KMS-11 (cell line): ENCODE measurements at regions not wholly inside any gene's neighbourhood (a gene's known extent, or its start where the extent isn't known, plus 50 kb on each side); places are given as distances from the start of the nearest gene placed in this dataset.

Source experiments
- H2AFZ ChIP-seq: fragments of 200-600 bp; sonication (generic); 2 replicates; pipeline ENCODE4 v1.6.1; 2016; ENCODE audit warnings: antibody characterized with exemption, mixed run types, low read depth
- H3K27ac ChIP-seq: fragments of 200-600 bp; sonication (generic); 2 replicates; pipeline ENCODE4 v1.6.1; 2016; ENCODE audit warnings: mild to moderate bottlenecking, mixed run types
- H3K27me3 ChIP-seq: fragments of 200-600 bp; sonication (generic); 2 replicates; pipeline ENCODE4 v1.6.1; 2017; ENCODE audit warnings: mild to moderate bottlenecking, low read depth, mixed run types, moderate library complexity; ENCODE audit not compliant: insufficient read depth
- H3K36me3 ChIP-seq: fragments of 200-600 bp; sonication (generic); 2 replicates; pipeline ENCODE4 v1.6.1; 2017; ENCODE audit warnings: mild to moderate bottlenecking, mixed run types; ENCODE audit not compliant: insufficient read depth
- H3K4me1 ChIP-seq: fragments of 200-600 bp; sonication (generic); 2 replicates; pipeline ENCODE4 v1.6.1; 2016; ENCODE audit warnings: mild to moderate bottlenecking, low read depth, mixed run types; ENCODE audit not compliant: poor library complexity, severe bottlenecking
- H3K4me2 ChIP-seq: fragments of 200-600 bp; sonication (generic); 2 replicates; pipeline ENCODE4 v1.7.0; 2016; ENCODE audit warnings: mild to moderate bottlenecking, mixed run types
- H3K4me3 ChIP-seq: fragments of 200-600 bp; sonication (generic); IDR thresholded peaks from 2 replicates; pipeline ENCODE4 v1.6.1; 2017; ENCODE audit warnings: low read depth, low read length, mixed read lengths; ENCODE audit not compliant: insufficient read depth
- H3K79me2 ChIP-seq: fragments of 200-600 bp; sonication (generic); 2 replicates; pipeline ENCODE4 v1.6.1; 2016; ENCODE audit warnings: low read depth, mixed run types; ENCODE audit not compliant: insufficient read depth
- H3K9ac ChIP-seq: fragments of 200-600 bp; sonication (generic); 2 replicates; pipeline ENCODE4 v1.6.1; 2016; ENCODE audit warnings: mild to moderate bottlenecking, mixed run types
- H4K20me1 ChIP-seq: fragments of 200-600 bp; sonication (generic); 2 replicates; pipeline ENCODE4 v1.6.1; 2016; ENCODE audit warnings: mild to moderate bottlenecking, mixed run types; ENCODE audit not compliant: insufficient read depth
- TF ChIP-seq, protein P1 (sequence below): fragments of 200-600 bp; sonication (generic); conservative IDR thresholded peaks from 2 replicates; pipeline ENCODE4 v1.6.1; 2017; ENCODE audit warnings: low read depth, mild to moderate bottlenecking, antibody characterized with exemption, low read length, moderate library complexity, mixed read lengths

DNA sequence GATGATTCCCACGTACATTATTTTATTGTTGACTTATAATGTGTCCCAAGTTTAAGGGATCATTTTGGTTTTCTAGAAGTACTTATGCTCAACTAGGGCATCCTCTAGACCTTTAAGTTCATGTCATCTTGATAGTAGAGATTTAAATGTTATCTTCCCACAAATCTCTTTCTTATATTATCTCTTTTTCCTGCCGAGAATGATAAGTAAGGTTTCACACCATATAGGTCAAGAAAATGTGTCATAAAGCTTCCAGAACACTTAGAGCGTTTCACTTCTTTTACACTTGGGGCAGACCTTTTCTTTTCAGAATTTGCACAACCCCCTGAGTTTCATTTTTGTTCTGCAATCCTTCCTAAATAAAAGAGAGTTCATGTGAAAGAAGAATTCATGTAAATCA lies 142.0 kb upstream of the CBLB start:
- Histone ChIP-seq H2AFZ (no peak overlapping the region), H3K27ac (no peak overlapping the region), H3K27me3 (no peaks in the 10 kb centered on the region), H3K4me1 (no peaks in the 10 kb centered on the region), H3K36me3 (no peaks in the 10 kb centered on the region), H4K20me1 (no peaks in the 10 kb centered on the region), H3K4me2 (no peak overlapping the region), H3K9ac (no peak overlapping the region), H3K4me3 (no peak overlapping the region), H3K79me2 (no peaks in the 10 kb centered on the region)
- TF ChIP-seq, protein P1, sequence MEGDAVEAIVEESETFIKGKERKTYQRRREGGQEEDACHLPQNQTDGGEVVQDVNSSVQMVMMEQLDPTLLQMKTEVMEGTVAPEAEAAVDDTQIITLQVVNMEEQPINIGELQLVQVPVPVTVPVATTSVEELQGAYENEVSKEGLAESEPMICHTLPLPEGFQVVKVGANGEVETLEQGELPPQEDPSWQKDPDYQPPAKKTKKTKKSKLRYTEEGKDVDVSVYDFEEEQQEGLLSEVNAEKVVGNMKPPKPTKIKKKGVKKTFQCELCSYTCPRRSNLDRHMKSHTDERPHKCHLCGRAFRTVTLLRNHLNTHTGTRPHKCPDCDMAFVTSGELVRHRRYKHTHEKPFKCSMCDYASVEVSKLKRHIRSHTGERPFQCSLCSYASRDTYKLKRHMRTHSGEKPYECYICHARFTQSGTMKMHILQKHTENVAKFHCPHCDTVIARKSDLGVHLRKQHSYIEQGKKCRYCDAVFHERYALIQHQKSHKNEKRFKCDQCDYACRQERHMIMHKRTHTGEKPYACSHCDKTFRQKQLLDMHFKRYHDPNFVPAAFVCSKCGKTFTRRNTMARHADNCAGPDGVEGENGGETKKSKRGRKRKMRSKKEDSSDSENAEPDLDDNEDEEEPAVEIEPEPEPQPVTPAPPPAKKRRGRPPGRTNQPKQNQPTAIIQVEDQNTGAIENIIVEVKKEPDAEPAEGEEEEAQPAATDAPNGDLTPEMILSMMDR = no peak

DNA sequence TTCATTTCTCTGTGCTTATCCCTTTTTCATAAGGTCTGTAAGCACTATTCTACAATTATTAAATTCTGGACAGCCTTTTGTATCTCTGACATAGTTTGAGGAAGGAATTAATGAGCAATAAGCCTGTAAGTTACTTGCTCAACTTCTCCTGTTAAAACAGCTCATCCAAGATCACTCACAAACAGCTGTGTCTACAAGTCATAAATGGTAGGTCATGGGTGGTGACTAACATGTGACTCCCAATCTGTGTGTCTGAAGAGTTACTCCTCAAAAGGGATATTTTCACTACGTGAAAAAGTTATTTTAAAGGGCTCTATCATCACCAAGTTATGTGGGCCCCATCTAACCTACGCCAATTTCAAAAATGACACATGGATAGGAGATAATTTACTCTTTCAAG lies 145.2 kb upstream of the CBLB start:
- Histone ChIP-seq H3K4me1 (no peaks in the 10 kb centered on the region), H3K27me3 (no peaks in the 10 kb centered on the region), H3K4me3 (no peak overlapping the region), H3K9ac (no peak overlapping the region), H3K27ac (no peak overlapping the region), H3K36me3 (no peaks in the 10 kb centered on the region), H3K79me2 (no peaks in the 10 kb centered on the region), H3K4me2 (no peak overlapping the region), H4K20me1 (no peaks in the 10 kb centered on the region), H2AFZ (no peak overlapping the region)
- TF ChIP-seq, protein P1 = no peak

DNA sequence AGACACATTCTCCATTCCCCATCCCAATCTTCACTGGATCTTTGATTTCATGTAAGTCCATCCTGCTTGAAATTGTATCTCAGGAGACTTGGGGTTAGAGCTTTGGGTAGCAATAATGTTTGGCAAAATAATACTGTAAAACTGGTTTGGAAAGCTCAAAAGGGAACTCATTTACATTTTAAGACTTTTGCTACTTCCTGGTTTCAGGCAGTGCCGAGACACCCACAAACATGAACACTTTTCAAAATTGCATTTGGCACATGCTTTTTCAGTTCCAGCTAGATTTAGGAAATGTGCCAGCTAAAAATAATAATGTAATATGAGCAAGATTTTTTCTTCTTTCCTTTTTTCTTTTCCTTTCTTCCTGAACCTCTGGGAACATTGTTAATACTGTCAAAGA lies 145.7 kb upstream of the CBLB start:
- H3K4me2 ChIP-seq = no peak overlapping the region

DNA sequence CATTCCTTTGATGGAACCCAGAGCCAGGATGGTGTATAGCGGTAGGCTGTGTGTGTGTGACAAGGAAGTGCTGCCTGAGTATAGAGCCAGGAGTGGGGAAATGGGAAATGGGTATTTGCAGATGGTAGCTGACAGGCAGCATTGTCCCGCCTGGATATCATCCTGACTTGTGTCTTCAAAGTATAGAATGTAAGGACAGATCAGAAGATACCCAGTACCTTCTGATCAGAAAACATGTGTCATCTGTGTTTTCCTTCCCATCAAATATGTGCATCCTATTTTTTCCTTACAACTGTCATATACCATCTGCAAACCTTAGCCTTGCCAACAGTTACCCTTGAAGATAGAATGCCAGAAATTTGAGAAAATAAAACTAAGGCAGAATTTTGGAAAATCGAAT lies 146.2 kb upstream of the CBLB start:
- H3K4me3 ChIP-seq = no peak overlapping the region
- no peak overlapping the region for H3K27ac ChIP-seq
- no peaks in the 10 kb centered on the region for H3K79me2 ChIP-seq
- H2AFZ ChIP-seq = no peak overlapping the region
- no peak overlapping the region for H3K9ac ChIP-seq
- H3K36me3 ChIP-seq = no peaks in the 10 kb centered on the region
- H4K20me1 ChIP-seq = no peaks in the 10 kb centered on the region
- no peaks in the 10 kb centered on the region for H3K4me1 ChIP-seq
- no peak overlapping the region for H3K4me2 ChIP-seq
- TF ChIP-seq, protein P1 = no peak
- H3K27me3 ChIP-seq = no peaks in the 10 kb centered on the region

More for the DNA sequence above, 145.7 kb upstream of the CBLB start:
- Histone ChIP-seq H3K36me3 (no peaks in the 10 kb centered on the region), H3K4me1 (no peaks in the 10 kb centered on the region), H3K27ac (no peak overlapping the region), H3K9ac (no peak overlapping the region), H3K79me2 (no peaks in the 10 kb centered on the region), H3K4me3 (no peak overlapping the region), H3K27me3 (no peaks in the 10 kb centered on the region), H2AFZ (no peak overlapping the region), H4K20me1 (no peaks in the 10 kb centered on the region)
- TF ChIP-seq, protein P1 = no peak
